Fibroblast of skin of abdomen (primary cell): ENCODE measurements at regions not wholly inside any gene's neighbourhood (a gene's known extent, or its start where the extent isn't known, plus 50 kb on each side); places are given as distances from the start of the nearest gene placed in this dataset.
"Not testable (repeated sequence)": the region's sequence is repeated elsewhere in the genome, so short reads cannot be mapped to it uniquely, and the experiment has no call there.

Experiments used
- DNase-seq: peaks from one replicate; pipeline ENCODE4 v3.0.0-alpha.2; 2013

DNA sequence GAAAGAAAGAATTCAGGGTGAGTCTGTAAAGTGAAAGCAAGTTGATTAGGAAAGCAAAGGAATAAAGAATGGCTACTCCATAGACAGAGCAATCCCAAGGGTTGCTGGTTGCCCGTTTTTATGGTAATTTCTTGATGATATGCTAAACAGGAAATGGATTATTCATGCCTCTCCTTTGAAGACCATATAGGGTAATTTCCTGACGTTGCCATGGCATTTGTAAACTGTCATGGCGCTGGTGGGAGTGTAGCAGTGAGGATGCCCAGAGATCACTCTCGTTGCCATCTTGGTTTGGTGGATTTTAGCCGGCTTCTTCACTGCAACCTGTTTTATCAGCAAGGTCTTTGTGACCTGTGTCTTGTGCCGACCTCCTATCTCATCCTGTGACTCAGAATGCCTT is 287.4 kb upstream of the ERCC4 start:
- DNase-seq = not testable (repeated sequence)

DNA sequence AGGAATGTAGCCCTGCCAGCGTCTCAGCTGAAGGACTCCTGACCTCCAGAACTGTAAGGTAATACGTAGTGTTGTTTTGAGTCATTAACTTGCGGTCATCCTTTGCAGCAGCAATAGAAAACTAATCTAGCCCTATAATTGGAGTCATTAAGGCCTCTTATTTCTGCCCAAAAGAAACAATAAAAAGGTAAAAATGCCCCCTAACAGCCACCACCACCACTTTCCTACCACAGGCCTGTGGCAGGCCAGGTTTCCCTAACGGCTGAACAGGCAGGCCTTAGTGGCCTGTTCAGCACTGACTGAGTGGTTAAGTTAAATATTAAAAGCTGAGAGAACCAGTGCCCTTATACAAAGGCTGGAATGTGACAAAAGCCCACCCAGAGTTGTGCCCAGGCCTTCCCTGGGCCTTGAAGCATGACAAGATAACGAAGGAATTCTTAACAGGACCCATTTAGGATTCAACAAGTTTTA is 286.5 kb upstream of the ERCC4 start:
- DNase-seq = no peak

DNA sequence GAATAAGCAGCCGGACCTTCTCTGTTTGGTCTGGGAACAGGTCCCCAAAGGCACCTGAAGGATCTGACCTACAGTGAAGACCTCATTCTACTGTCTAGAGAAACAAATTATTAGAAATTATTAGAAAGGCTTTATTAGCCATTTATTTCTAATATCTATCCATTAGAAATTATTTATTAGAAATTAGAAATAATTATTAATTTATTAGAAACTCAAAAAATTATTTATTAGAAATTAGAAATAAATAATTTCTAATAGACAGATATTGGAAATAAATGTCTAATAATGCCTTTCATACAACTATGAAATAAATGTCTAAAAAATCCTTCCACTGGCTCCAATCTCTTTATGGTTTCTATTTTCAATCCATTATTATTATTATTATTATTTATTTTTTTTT is 285.7 kb upstream of the ERCC4 start:
- DNase-seq = no peak

DNA sequence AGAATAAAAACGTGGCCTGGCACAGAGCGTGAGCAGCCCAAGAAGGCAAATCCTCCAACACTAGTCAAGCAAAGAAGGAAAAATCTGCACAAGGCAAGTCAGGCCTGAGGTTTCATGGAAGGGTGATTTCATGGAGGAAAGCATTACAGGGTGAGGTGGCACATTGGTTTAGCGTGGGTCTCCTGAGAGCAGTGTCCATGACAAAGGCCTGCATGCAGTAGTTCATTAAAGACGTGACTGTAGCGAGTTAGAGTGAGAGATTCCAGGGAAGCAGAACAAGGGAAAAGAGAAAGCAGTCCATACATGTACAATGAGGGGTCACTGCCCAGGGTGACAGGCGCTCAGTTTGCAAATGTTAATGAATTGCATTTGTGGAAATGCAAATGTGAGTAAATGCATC is 285.0 kb upstream of the ERCC4 start:
- DNase-seq = no peak

DNA sequence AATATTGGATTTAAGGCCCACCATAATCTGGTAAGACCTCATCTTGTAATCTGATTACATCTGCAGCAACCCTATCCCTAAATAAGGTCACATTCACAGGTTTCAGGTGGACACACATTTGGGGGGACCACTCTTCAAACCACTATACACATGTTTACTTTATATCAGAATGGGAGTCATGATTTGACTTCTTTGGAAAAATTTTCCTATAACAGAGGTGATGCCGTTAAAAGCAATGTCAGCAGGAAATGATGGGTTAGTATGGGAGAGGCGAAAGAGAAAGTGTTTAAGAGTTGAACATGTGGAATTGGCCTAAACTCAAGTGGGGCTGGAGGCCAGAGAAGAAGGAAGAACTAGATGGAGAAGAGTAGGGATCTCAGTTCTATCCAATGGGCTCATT is 281.7 kb upstream of the ERCC4 start:
- DNase-seq = no peak

DNA sequence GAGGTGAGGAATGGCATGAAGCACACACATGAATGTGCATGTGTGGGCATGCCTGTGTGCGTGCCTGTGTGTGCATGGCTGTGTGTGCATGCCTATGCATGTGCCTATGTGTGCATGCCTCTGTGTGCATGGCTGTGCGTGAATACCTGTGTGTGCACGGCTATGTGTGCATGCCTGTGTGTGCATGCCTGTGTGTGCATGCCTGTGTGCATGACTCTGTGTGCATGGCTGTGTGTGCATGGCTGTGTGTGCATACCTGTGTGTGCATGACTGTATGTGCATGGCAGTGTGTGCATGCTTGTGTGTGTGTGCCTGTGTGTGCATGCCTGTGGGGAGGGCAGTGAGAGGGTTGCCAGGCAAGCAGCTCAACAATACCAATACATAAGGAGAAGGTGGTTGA is 276.5 kb upstream of the ERCC4 start:
- no peak for DNase-seq

DNA sequence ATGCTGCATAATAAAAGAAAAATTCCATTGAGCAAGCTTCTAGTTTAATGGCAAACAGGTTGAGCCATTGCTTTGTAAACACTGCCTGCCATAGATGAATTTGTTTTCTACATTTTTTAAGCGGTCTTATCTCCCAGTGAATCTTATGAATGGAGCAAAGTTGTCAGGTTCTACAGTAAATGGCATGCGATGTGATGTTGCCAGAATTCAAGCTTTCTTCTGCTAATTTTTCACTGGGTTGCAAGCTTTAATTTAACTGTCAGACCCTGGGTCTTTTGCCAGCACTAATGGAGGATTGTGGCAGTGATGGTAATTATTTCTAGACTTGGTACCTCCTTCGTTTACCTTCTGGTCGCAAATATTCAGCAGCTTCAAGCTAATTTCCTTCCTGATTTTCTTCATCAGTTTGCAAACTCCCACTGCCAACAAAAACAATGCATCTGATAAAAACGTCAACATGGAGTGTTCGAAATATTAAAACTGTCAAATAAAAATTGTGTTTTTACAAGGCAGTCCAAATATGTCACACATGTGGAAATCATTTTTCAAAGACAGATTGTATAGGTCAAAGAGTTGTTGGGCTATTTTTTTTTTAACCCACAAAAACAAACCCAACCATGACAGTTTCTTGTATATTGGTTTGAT is 274.2 kb upstream of the ERCC4 start:
- no peak for DNase-seq

DNA sequence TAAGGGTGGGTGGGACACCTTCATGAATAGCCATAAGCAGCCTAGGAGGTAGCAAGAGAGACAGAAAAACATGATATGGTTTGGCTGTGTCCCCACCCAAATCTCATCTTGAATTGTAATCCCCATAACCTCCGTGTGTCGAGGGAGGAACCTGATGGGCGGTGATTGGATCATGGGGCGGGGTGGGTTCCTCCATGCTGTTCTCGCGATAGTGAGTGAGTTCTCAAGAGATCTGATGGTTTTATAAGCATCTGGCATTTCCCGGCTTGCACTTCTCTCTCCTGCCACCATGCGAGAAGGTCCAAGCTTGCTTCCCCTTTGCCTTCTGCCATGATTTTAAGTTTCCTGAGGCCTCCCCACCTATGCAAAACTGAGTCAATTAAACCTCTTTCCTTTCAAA is 259.1 kb upstream of the ERCC4 start:
- no peak for DNase-seq

DNA sequence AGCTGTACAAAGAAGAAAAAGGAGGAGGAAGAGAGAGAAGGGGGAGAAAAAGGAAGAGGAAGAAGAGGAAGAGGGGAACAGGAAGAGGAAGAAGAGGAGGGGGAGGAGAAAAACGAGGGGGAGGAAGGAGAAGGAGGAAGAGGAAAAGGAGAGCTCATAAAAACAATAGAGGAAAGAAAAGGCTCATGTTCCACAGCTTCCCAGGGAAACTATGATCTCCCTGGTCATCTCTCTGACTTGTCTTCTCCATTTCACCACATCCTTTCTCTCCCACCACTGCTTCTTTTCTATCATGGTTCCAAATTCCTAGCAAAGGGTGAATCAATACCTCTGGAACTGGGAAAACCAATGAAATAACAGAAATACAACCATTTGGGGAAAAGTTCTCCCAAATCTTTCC is 254.1 kb upstream of the ERCC4 start:
- DNase-seq = no peak

DNA sequence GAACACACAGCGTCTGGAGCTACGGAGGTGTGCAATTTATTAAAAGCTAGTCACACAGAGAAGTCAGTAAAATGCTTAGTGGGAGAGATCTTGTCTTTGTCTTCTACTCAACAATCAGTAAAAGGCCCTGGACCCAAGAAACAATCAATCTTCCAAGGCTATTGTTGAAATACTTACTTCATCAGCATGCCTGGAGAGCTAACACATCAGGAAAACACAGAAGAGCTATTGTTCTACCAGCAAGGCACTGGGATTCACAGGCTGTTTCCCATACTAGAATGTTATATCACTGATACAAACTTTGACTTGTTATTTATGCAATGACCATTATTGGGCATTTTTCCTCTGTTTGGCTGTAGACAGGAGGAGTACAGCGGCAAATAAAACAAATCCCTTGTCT is 247.8 kb upstream of the ERCC4 start:
- no peak for DNase-seq

DNA sequence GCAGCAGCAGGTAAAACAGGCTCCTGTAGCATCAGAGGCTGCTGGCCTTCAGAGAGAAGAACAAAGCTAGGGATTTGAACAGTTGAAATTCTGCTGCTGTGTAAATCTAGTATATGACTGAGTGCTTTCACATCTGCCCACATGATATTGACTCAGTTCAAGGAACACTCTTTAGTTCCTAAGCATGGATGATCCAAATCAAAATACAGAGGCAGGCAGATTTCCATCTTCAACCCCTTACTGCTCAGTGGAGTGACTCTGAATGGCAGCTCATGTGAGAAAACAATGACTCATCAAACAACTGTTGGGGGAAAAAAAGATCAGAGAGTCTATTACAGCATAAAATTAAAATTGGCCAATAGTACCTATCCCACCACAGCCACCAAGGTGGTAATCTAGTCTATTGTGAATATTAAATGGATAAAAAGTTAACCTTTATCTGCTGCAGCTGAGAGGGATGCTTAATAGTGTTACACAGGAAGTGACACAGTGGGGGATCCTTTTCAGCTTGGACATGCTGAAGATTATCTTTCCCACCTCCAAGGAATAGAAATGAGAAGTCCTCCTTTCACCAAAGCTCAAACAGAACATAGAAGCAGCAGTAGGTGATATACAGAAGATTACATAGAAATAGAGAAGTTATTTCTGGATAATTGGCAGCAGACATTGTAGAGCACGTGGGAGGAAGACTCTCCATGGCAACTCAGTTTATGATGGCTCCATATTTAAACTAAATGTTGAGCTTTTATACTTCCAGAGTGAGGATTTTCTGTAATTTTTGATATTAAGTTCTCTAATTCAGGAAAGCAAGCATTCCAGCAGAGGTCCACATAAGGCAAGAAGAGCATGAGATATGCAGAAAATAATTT is 239.7 kb upstream of the ERCC4 start:
- DNase-seq = no peak

DNA sequence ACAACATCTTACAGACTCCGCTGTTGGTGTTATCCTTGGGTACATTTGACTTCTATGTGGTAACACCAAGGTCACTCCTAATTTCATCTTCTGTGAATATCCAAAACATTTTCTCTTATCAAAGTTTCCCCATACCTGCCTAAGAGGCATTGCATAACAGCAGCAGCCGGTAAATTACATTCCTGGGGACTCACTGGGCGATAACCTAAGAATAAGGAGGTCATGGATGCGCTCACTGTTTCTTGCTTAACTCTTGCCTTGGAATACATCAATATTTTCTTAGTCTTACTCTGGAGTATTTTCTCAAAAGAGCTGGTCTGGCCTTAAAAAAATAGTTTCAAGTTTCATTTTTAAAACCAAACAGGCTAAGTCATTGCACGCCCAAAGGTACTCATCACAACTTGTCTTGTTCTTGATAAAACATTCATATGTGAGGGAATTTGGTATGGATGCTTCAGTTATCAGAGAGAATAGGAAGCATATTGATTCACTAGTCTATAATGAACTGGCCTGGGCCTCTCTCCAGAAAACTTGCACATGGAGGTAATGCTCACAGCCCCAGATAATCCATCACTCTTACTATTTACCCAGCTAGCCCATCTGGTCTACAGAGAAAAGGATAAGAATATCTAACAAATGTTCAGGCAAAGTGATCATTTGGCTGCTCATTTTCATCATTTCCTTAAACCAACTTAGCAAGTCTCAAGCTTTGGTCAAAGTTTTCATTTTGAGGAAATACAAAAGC is 235.0 kb upstream of the ERCC4 start:
- DNase-seq = no peak

DNA sequence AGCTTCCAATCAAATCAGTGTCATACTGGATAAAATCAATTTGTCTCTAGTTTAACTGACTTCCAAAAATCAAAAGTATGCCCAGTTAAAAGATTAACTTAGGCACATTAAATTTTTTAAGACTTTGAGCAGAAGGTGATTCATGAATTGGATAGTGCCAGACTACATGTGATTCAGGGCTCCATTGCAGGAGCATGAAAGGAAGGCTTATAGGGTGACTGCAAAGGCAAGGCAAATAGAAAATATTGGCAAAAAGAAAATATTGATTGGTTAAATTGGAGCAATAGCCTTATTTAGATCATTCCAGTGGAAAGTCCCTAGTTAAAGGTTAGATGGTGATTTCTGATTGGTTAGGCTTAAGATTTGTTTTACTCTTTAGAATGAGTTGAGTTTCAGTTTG is 223.9 kb upstream of the ERCC4 start:
- DNase-seq = no peak

DNA sequence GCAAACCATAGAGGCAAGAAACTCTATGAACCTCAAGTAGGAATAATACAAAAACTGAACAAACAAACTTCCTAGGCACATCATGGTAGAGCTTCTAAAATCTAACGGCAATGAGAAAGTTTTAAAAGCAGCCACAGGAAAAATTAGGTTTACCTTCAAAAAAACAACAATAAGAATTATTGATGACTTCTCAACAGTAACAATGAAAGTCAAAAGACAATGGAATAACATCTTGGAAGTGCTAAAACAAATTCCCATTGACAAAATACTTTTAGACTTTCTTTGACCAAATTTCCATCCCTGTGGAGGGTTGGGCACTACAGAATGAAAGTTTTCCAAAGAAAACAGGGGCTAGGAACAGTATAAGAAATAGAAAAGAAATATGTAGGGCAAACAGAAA is 222.9 kb upstream of the ERCC4 start:
- no peak for DNase-seq

DNA sequence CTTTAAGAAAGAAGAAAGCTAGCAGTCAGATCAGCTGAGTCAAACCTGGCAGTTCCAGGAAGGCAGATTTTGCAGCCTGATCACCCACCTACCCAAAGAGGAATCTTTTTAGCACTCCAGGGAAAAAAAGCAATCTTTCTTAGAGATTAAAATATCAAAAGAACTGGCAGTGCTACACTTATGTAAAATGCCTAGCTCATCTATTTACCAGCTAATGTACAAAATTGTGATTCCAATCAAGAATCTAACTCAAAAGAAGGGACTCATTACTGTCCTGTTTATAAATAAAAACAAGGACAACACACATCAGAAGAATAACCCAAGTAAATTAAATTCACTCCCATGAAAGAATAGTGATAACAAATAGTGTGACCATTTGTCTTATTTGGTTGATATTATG is 222.4 kb upstream of the ERCC4 start:
- no peak for DNase-seq

DNA sequence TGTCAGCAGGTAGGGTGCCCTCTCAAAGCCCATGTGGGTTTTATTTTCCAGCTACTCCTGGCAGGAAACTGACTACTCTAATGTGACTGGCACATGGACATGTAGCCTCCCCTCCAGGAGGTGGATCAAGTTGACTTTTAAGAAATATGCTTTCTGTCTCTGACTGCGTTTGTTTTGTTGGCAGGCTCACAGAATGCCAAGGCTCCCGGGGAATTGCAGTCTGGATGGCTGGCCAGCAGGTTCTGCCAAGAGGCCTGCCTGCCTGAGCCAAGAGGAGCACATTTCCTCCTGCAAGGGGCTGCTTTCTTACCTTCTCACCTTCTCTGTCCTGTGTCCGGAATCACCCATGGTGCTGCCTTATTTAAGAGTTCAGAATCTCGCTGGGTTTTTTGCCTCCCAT is 217.3 kb upstream of the ERCC4 start:
- no peak for DNase-seq

DNA sequence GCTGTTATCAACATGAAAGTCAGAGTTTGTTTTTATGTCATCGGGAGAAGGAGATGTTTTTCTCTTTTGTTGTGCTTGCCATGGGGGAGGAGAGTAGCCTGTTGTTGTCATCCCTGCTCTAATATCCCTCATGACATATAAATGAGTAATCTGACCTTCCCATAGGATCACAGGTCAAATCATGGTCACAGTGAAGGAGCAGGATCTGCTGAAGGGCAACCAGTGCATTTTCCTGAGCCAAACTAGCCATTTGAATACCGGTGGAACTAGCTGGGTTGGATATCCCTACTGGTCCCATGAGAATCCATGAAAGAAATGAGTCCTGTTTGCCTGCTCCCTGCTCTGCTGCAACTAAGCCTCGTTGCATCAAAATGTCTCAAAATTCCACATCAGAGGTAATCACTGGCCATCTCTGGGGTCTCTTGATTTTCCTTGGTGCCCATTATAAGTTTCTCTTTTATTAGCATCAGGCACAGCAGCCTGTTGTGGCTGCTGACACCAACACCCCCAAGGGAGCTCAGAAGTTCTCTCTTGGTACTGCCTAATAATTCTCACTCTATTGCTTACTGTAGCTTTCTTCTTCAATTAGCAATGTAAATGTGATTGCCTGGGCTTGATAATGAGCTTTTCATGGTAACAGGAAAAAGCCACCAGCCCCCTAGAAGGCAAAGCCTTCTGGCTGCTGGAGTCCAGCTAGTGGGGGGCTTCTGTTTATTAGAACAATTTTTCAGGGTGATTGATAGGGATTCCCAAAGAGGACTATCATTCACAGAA is 211.4 kb upstream of the ERCC4 start:
- DNase-seq = no peak

DNA sequence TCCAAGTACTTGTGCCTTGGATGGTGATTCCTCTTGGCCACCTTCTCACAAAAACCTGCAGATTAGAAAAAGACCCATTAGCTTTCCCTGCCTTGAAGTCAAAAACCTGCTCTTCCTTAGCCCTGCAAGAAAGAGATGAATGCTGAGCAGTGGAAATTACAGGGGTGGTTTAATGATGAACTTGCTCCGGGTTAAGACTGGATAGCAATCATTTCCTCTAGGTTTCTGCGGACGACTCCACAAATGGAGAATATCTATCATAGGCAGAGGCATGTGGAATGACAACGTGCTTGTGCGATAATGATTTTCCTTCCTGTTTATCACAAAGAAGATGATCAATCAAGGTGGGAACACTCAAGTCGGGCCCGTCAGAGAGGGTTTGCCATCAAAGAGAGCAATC is 201.2 kb upstream of the ERCC4 start:
- no peak for DNase-seq

DNA sequence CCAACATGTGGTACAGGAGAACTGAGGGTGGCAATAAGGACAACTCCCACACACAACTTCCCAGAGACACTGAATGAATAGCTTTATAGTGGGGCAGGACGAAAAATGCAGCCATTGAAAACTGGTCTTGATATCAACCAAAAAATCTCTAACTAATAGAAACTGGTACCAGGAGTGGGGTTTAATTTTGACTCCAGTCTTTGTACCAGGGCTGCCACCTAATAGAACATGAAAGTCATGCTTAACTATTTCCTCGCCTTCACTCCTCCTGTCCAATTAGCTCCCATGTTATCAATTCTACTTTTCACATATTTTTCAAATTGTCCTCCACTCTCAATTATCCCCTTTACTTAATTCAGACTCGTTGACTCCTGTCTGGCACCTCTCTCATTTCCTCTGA is 192.0 kb upstream of the ERCC4 start:
- no peak for DNase-seq

DNA sequence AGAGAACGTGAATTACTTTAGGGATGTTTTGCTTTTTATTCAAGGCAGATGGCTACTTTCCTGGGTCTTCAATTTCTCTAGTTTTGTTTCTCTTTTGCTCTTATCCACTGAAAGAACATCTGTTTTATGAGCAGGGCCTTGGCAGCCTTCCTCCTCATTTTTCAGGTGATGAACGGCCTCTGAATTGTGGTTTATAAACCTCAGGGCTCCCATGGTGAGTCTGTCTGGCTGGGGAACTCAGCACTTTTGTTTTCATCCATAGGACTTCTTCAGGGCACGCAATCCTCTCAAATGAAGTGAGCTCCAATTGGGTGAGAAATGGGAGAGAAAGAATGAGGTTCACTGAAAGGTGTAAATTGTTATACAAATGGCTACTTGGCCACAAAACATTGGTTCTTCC is 186.4 kb upstream of the ERCC4 start:
- DNase-seq = no peak

DNA sequence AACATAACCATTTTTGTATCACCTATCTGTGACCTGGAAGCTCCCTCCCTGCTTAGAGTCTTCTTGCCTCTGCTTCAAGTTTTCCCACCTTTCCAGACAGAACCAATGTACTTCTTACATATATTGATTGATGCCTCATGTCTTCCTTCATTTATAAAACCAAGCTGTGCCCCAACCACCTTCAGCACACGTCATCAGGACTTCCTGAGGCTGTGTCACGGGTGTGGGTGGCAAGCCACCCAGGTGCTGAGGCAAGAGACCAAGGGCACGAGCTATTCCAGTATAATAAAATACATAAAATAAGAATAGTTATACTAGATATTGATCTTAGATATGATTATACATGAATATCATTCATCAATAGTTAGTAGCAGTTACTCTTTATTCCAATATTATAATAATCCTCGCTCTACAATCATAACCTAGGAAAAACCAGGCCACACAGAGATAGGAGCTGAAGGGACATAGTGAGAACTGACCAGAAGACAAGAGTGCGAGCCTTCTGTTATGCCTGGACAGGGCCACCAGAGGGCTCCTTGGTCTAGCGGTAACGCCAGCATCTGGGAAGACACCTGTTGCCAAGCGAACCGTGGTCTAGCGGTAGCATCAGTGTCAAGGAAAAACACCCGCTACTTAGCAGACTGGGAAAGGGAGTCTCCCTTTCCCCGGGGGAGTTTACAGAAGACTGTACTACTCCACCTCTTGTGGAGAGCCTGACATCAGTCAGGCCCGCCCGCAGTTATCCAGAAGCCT is 180.2 kb upstream of the ERCC4 start:
- DNase-seq = not testable (repeated sequence)

DNA sequence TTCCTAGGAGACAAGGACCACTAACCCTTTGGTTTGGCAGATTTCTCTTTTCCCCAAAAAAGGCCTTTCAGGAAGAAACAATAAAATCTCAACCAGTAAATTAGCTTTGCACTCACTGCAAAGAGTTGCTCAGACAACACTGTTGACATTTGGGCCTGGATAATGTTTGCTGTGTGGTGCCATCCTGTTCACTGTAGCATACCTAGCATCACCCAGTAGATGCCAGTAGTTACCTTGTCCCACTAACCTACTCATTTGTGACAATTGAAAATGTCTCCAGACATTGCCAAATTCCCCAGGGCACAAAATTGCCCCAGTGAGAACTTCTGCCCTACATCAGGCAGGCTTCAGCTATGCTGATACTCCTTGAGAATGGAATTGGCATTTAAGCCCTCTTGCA is 177.0 kb upstream of the ERCC4 start:
- DNase-seq = no peak
